Epithelial cell of prostate (primary cell): ENCODE measurements at regions not wholly inside any gene's neighbourhood (a gene's known extent, or its start where the extent isn't known, plus 50 kb on each side); places are given as distances from the start of the nearest gene placed in this dataset.
"Not testable (repeated sequence)": the region's sequence is repeated elsewhere in the genome, so short reads cannot be mapped to it uniquely, and the experiment has no call there.

Experiments used
- DNase-seq: peaks from one replicate; pipeline ENCODE4 v3.0.0-alpha.2; 2011; ENCODE audit warnings: low read depth, low spot score
- H3K27ac ChIP-seq: fragments of 450-650 bp; 2 replicates; pipeline ENCODE4 v1.5.1; 2017; ENCODE audit warnings: mild to moderate bottlenecking

- peak overlapping the region; percentile 94 for H3K27ac ChIP-seq
- DNase-seq: peak; percentile 63
Measured at GRCh38 chr15:92820236-92821021, 79.7 kb upstream of the CHD2 start.

- H3K27ac ChIP-seq: peak overlapping the region; percentile 94
Measured at GRCh38 chr15:92821491-92822116, 78.5 kb upstream of the CHD2 start.

GRCh38 chr15:92822216-92823144, 77.6 kb upstream of the CHD2 start:
- DNase-seq: no peak

More at GRCh38 chr15:92821491-92822116, 78.5 kb upstream of the CHD2 start:
- DNase-seq: no peak

GRCh38 chr15:92825985-92826384, 74.1 kb upstream of the CHD2 start:
- no peak for DNase-seq
- no peak overlapping the region for H3K27ac ChIP-seq

More at GRCh38 chr15:92822216-92823144, 77.6 kb upstream of the CHD2 start:
- H3K27ac ChIP-seq: peak overlapping the region; percentile 94

GRCh38 chr15:92827991-92828390, 72.1 kb upstream of the CHD2 start:
- DNase-seq, H3K27ac ChIP-seq: not testable (repeated sequence)

GRCh38 chr15:92829875-92830274, 70.2 kb upstream of the CHD2 start:
- H3K27ac ChIP-seq: no peak overlapping the region

GRCh38 chr15:92831336-92831654, 68.8 kb upstream of the CHD2 start:
- peak overlapping the region; percentile 81 for H3K27ac ChIP-seq

More at GRCh38 chr15:92829875-92830274, 70.2 kb upstream of the CHD2 start:
- no peak for DNase-seq

GRCh38 chr15:92831655-92832328, 68.3 kb upstream of the CHD2 start:
- peak; percentile 87 for DNase-seq

More at GRCh38 chr15:92831336-92831654, 68.8 kb upstream of the CHD2 start:
- DNase-seq: no peak

GRCh38 chr15:92833106-92833433, 67.1 kb upstream of the CHD2 start:
- DNase-seq: no peak
- H3K27ac ChIP-seq: peak overlapping the region; percentile 81

More at GRCh38 chr15:92831655-92832328, 68.3 kb upstream of the CHD2 start:
- peak overlapping the region; percentile 81 for H3K27ac ChIP-seq

GRCh38 chr15:92833493-92834271, 66.4 kb upstream of the CHD2 start:
- no peak overlapping the region for H3K27ac ChIP-seq
- no peak for DNase-seq

GRCh38 chr15:92839696-92840095, 60.4 kb upstream of the CHD2 start:
- DNase-seq: no peak
- H3K27ac ChIP-seq: peak overlapping the region; percentile 50

- H3K27ac ChIP-seq: peak overlapping the region; percentile 50
- peak; percentile 44 for DNase-seq
Measured at GRCh38 chr15:92840149-92840548, 60.0 kb upstream of the CHD2 start.

- no peak for DNase-seq
- no peak overlapping the region for H3K27ac ChIP-seq
Measured at GRCh38 chr15:92843326-92843725, 56.8 kb upstream of the CHD2 start.

- DNase-seq: no peak
- no peak overlapping the region for H3K27ac ChIP-seq
Measured at GRCh38 chr15:92843814-92844213, 56.3 kb upstream of the CHD2 start.

GRCh38 chr15:92845126-92845508, 55.0 kb upstream of the CHD2 start:
- H3K27ac ChIP-seq: peak overlapping the region; percentile 40
- no peak for DNase-seq

GRCh38 chr15:92846741-92847140, 53.4 kb upstream of the CHD2 start:
- DNase-seq: no peak
- no peak overlapping the region for H3K27ac ChIP-seq

GRCh38 chr15:92847841-92848240, 52.3 kb upstream of the CHD2 start:
- no peak overlapping the region for H3K27ac ChIP-seq
- no peak for DNase-seq

- no peak overlapping the region for H3K27ac ChIP-seq
- DNase-seq: no peak
Measured at GRCh38 chr15:92848464-92848851, 51.7 kb upstream of the CHD2 start.

GRCh38 chr15:92848852-92849598, 51.1 kb upstream of the CHD2 start:
- H3K27ac ChIP-seq: no peak overlapping the region

More at GRCh38 chr15:92848852-92849598, 51.1 kb upstream of the CHD2 start:
- no peak for DNase-seq
